Testis (tissue), 2 donors: ENCODE measurements at regions not wholly inside any gene's neighbourhood (a gene's known extent, or its start where the extent isn't known, plus 50 kb on each side); places are given as distances from the start of the nearest gene placed in this dataset.

ENCODE experiments used
- CTCF ChIP-seq, 3 experiments: fragments of 450-650 bp in 2 of 3; fragments of 200-600 bp in 1 of 3; sonication (generic) in 1 of 3; IDR thresholded peaks; one replicate each; pipeline ENCODE4 v1.5.1; 2016 to 2019; ENCODE audit warnings: antibody characterized with exemption in 3 of 3, mild to moderate bottlenecking in 2 of 3, moderate library complexity in 1 of 3
- POLR2A ChIP-seq: fragments of 450-650 bp; IDR thresholded peaks from one replicate; pipeline ENCODE4 v1.6.1; 2017; ENCODE audit warnings: antibody characterized with exemption, mild to moderate bottlenecking, moderate library complexity

- TF ChIP-seq CTCF (IDR thresholded peaks at IDR 0.05) (no peak), POLR2A (no peak)
Observed at GRCh38 chrY:7334449-7334848, 422.9 kb upstream of the AMELY start.
